ENCODE measurements at regions not wholly inside any gene's neighbourhood (a gene's known extent, or its start where the extent isn't known, plus 50 kb on each side); places are given as distances from the start of the nearest gene placed in this dataset.

DNA sequence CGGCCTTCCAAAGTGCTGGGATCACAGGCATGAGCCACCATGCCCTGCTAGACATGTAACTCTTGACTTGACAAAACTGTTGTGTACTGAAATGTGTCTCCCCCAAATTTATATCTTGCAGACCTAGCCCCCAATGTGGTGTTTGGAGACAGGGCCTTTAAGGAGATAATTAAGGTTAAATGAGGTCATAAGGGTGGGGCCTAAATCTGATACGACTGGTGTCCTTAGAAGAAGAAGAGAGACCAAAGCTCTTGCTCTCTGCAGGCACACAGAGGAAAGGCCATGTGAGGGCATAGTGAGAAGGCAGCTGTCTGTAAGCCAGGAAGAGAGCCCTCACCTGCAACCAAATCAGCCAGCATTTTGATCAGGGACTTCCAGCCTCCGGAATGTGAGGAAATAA is 361.3 kb downstream of the SV2B start:
- Histone ChIP-seq H3K36me3 (ENCODE audit: control insufficient read depth, insufficient read depth, low read length) (no peaks in the 10 kb centered on the region), H3K27me3 (ENCODE audit: control insufficient read depth, insufficient read depth, low read length) (no peaks in the 10 kb centered on the region), H3K4me3 (ENCODE audit: low read depth, low read length) (no peak overlapping the region)
- POLR2A ChIA-PET, result no interaction called here
- no peak for DNase-seq (ENCODE audit: low read depth)
- TF ChIP-seq, protein P1, sequence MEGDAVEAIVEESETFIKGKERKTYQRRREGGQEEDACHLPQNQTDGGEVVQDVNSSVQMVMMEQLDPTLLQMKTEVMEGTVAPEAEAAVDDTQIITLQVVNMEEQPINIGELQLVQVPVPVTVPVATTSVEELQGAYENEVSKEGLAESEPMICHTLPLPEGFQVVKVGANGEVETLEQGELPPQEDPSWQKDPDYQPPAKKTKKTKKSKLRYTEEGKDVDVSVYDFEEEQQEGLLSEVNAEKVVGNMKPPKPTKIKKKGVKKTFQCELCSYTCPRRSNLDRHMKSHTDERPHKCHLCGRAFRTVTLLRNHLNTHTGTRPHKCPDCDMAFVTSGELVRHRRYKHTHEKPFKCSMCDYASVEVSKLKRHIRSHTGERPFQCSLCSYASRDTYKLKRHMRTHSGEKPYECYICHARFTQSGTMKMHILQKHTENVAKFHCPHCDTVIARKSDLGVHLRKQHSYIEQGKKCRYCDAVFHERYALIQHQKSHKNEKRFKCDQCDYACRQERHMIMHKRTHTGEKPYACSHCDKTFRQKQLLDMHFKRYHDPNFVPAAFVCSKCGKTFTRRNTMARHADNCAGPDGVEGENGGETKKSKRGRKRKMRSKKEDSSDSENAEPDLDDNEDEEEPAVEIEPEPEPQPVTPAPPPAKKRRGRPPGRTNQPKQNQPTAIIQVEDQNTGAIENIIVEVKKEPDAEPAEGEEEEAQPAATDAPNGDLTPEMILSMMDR (IDR thresholded peaks at IDR 0.05; ENCODE audit: insufficient read depth, low read depth, low read length), result no peak
- CTCF ChIA-PET, result interaction anchor here (1.0 kb wide), 1 partner anchor 105 kb away, joined by 3 read pairs; no protein-coding TSS in a partner anchor

DNA sequence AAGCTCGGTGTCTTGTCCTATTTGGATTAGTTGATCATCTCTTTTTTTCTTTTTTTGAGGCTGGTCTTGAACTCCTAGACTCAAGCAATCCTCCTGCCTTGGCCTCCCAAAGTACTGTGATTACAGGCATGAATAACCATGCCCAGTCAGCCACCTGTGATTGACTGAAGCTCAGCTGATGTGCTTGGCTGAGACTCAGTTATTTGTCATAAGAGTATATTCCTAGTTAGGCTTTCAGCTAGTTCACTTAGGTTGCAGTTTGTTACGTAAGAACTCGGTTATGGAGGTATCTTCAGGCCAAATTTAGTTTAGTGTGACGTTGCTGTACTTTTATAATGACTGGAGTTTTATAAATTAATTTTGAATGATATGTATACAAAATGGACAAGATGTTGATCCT is 365.0 kb downstream of the SV2B start:
- Histone ChIP-seq H3K4me3 (ENCODE audit: low read depth, low read length) (no peak overlapping the region), H3K27me3 (ENCODE audit: control insufficient read depth, insufficient read depth, low read length) (no peaks in the 10 kb centered on the region), H3K36me3 (ENCODE audit: control insufficient read depth, insufficient read depth, low read length) (no peaks in the 10 kb centered on the region)
- ChIA-PET CTCF (interaction anchor here (0.7 to 1.7 kb wide), 2 partner anchors 9 to 246 kb away, joined by 3 to 4 read pairs; no protein-coding TSS in a partner anchor), POLR2A (no interaction called here)
- DNase-seq (ENCODE audit: low read depth), result no peak
- TF ChIP-seq, protein P1 (IDR thresholded peaks at IDR 0.05; ENCODE audit: insufficient read depth, low read depth, low read length), result no peak

DNA sequence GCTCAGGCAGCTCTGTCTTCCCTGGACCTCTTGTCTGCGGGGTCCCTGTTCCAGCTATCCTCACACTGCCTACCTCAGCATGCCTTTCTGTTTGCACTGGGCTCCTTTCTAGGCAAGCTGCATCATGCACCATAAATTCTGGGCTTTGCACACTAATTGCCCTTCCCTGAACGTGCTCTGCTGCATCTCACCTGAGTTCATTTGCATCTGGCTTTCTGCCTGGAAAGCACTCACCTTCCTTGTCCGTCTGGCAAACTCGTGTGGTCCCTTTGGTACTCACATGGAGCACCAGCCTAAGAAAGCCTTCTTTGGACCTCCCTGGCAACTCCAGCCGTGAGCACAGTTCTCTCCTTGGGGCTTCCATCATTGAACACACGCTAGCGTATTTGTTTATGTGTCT is 365.6 kb downstream of the SV2B start:
- TF ChIP-seq, protein P1 (IDR thresholded peaks at IDR 0.05; ENCODE audit: insufficient read depth, low read depth, low read length), result no peak
- Histone ChIP-seq H3K36me3 (ENCODE audit: control insufficient read depth, insufficient read depth, low read length) (no peaks in the 10 kb centered on the region), H3K27me3 (ENCODE audit: control insufficient read depth, insufficient read depth, low read length) (no peaks in the 10 kb centered on the region), H3K4me3 (ENCODE audit: low read depth, low read length) (no peak overlapping the region)
- ChIA-PET POLR2A (no interaction called here), CTCF (interaction anchor here (0.6 to 1.7 kb wide), 2 partner anchors 10 to 71 kb away, joined by 4 read pairs; no protein-coding TSS in a partner anchor)
- no peak for DNase-seq (ENCODE audit: low read depth)

DNA sequence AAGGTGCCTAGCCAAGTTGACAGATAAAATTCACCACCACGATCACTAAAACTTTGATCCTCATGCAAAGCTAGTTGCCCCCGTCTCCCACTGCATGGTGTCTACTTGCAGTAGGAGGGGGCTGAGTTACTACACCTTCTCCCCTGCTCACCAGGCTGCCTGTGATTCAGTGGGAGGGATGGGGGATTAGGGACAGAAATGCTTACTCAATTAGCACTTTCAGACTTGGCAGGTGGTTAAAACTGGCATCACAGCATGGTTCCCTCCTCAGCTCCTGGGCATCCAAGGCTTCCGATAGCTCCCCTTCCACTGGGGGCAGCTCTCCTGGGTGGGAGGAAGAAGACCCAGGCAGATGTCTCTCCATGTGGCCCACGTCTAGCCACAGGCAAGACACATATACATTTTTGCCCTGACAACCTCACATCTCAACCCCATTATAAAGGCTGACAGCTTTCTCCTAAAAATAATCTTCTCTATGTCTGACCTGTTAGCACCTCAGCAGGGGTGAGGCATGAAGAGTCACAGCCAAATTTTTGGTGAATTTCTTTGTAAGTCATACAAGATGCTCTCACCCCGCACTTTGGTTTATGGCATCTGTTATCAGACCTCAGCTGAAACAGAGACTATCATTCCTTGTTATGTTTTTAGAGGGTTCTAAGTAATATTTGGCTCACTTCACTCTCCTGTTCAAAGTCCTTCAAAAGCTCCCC is 369.0 kb downstream of the SV2B start:
- DNase-seq (ENCODE audit: low read depth), result no peak
- TF ChIP-seq, protein P1 (IDR thresholded peaks at IDR 0.05; ENCODE audit: insufficient read depth, low read depth, low read length), result no peak
- Histone ChIP-seq H3K27me3 (ENCODE audit: control insufficient read depth, insufficient read depth, low read length) (no peaks in the 10 kb centered on the region), H3K4me3 (ENCODE audit: low read depth, low read length) (no peak overlapping the region), H3K36me3 (ENCODE audit: control insufficient read depth, insufficient read depth, low read length) (no peaks in the 10 kb centered on the region)
- ChIA-PET POLR2A (no interaction called here), CTCF (no interaction called here)

DNA sequence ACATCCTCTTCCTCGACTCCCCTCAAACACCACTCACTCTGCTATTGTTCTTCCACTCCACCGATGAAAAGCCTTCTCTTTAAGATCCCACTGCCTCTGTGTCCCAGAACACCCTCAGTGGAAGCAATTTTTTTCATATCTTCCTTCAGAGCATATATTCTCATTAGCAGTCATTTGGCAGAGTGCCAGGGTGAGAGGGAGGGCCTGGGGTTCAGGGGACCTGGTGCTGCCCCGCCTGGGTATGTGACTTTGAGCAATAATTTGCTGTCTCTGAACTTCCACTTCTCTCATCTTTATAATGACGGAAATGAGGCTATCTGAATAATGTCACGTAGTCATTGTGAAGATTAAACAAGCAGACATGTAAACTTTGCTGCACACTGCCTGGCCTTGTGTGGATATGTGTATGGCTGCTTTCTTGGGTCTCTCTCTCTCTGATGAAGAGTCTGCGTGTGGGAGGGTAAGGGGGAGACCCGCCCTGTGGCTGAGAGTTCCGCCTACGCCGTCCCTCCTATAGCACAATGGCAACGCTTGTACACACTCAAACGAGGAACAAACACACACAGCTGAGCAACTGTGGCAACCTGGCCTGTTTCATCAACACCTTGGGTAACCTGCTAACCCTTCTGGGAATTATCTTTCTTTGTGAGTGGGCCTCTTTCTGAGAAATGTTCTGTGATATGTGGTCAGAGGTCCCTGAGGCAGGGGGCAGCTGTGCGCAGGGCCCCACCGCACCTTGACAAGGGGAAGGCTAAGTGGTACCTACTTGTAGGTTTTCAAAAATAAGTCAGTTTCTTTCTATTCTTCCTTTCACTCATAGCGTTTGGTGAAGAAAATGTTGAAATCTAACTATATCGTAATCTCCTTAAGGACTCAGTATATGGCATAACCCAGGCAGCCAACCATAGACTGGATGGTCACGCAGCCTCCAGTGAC is 369.8 kb downstream of the SV2B start:
- POLR2A ChIA-PET, result no interaction called here
- CTCF ChIA-PET, result no interaction called here
- Histone ChIP-seq H3K36me3 (ENCODE audit: control insufficient read depth, insufficient read depth, low read length) (no peaks in the 10 kb centered on the region), H3K4me3 (ENCODE audit: low read depth, low read length) (no peak overlapping the region), H3K27me3 (ENCODE audit: control insufficient read depth, insufficient read depth, low read length) (no peaks in the 10 kb centered on the region)
- TF ChIP-seq, protein P1 (IDR thresholded peaks at IDR 0.05; ENCODE audit: insufficient read depth, low read depth, low read length), result no peak
- DNase-seq (ENCODE audit: low read depth), result no peak
